ENCODE measurements at regions not wholly inside any gene's neighbourhood (a gene's known extent, or its start where the extent isn't known, plus 50 kb on each side); places are given as distances from the start of the nearest gene placed in this dataset.
"Not testable (repeated sequence)": the region's sequence is repeated elsewhere in the genome, so short reads cannot be mapped to it uniquely, and the experiment has no call there.

GRCh38 chr4:119437515-119437914 lies 115.6 kb upstream of the FABP2 start:
- not testable (repeated sequence) for H3K27me3 ChIP-seq (ENCODE audit: control insufficient read depth in 2 of 2, insufficient read depth in 1 of 2, low read length in 1 of 2); DNase-seq (ENCODE audit: low read depth in 6 of 9, low spot score in 9 of 9); H3K36me3 ChIP-seq (ENCODE audit: control insufficient read depth in 2 of 2, insufficient read depth in 2 of 2, low read length in 1 of 2); H3K4me1 ChIP-seq (ENCODE audit: control insufficient read depth in 2 of 2, insufficient read depth in 2 of 2, low read length in 2 of 2); H3K27ac ChIP-seq (ENCODE audit: low read depth in 1 of 2, low read length in 1 of 2); H3K9me3 ChIP-seq (ENCODE audit: control insufficient read depth in 2 of 2, insufficient read depth in 1 of 2, low read length in 1 of 2); H3K4me3 ChIP-seq (ENCODE audit: low read length in 2 of 2)
- 98% methylated on average over 1 of the region's 1 CpG for WGBS

GRCh38 chr4:119408561-119409224 lies 86.8 kb upstream of the FABP2 start:
- DNase-seq (ENCODE audit: low read depth in 6 of 9, low spot score in 9 of 9); H3K36me3 ChIP-seq (ENCODE audit: control insufficient read depth in 2 of 2, insufficient read depth in 2 of 2, low read length in 1 of 2); H3K4me1 ChIP-seq (ENCODE audit: control insufficient read depth in 2 of 2, insufficient read depth in 2 of 2, low read length in 2 of 2); H3K4me3 ChIP-seq (ENCODE audit: low read length in 2 of 2); H3K27me3 ChIP-seq (ENCODE audit: control insufficient read depth in 2 of 2, insufficient read depth in 1 of 2, low read length in 1 of 2); H3K9me3 ChIP-seq (ENCODE audit: control insufficient read depth in 2 of 2, insufficient read depth in 1 of 2, low read length in 1 of 2); H3K27ac ChIP-seq (ENCODE audit: low read depth in 1 of 2, low read length in 1 of 2): not testable (repeated sequence)
- 92% methylated on average over 10 of the region's 10 CpGs for WGBS

GRCh38 chr4:119406721-119407460 lies 85.0 kb upstream of the FABP2 start:
- H3K27ac ChIP-seq (ENCODE audit: low read depth in 1 of 2, low read length in 1 of 2); H3K4me1 ChIP-seq (ENCODE audit: control insufficient read depth in 2 of 2, insufficient read depth in 2 of 2, low read length in 2 of 2); H3K4me3 ChIP-seq (ENCODE audit: low read length in 2 of 2); H3K27me3 ChIP-seq (ENCODE audit: control insufficient read depth in 2 of 2, insufficient read depth in 1 of 2, low read length in 1 of 2); H3K36me3 ChIP-seq (ENCODE audit: control insufficient read depth in 2 of 2, insufficient read depth in 2 of 2, low read length in 1 of 2); H3K9me3 ChIP-seq (ENCODE audit: control insufficient read depth in 2 of 2, insufficient read depth in 1 of 2, low read length in 1 of 2); DNase-seq (ENCODE audit: low read depth in 6 of 9, low spot score in 9 of 9): not testable (repeated sequence)
- 97% methylated on average over 28 of the region's 28 CpGs for WGBS

- not testable (repeated sequence) for H3K27ac ChIP-seq (ENCODE audit: low read depth in 1 of 2, low read length in 1 of 2); H3K4me1 ChIP-seq (ENCODE audit: control insufficient read depth in 2 of 2, insufficient read depth in 2 of 2, low read length in 2 of 2); H3K4me3 ChIP-seq (ENCODE audit: low read length in 2 of 2); H3K9me3 ChIP-seq (ENCODE audit: control insufficient read depth in 2 of 2, insufficient read depth in 1 of 2, low read length in 1 of 2); H3K36me3 ChIP-seq (ENCODE audit: control insufficient read depth in 2 of 2, insufficient read depth in 2 of 2, low read length in 1 of 2); H3K27me3 ChIP-seq (ENCODE audit: control insufficient read depth in 2 of 2, insufficient read depth in 1 of 2, low read length in 1 of 2); DNase-seq (ENCODE audit: low read depth in 6 of 9, low spot score in 9 of 9)
- 93% methylated on average over 15 of the region's 18 CpGs for WGBS
Measured at GRCh38 chr4:119406041-119406440, 84.1 kb upstream of the FABP2 start.

- 90% methylated on average over 9 of the region's 9 CpGs for WGBS
Measured at GRCh38 chr4:119402322-119403308, 80.7 kb upstream of the FABP2 start.

GRCh38 chr4:119395701-119396100 lies 73.8 kb upstream of the FABP2 start:
- H3K4me1 ChIP-seq (ENCODE audit: control insufficient read depth in 2 of 2, insufficient read depth in 2 of 2, low read length in 2 of 2); H3K36me3 ChIP-seq (ENCODE audit: control insufficient read depth in 2 of 2, insufficient read depth in 2 of 2, low read length in 1 of 2); H3K9me3 ChIP-seq (ENCODE audit: control insufficient read depth in 2 of 2, insufficient read depth in 1 of 2, low read length in 1 of 2); H3K4me3 ChIP-seq (ENCODE audit: low read length in 2 of 2); DNase-seq (ENCODE audit: low read depth in 6 of 9, low spot score in 9 of 9); H3K27ac ChIP-seq (ENCODE audit: low read depth in 1 of 2, low read length in 1 of 2); H3K27me3 ChIP-seq (ENCODE audit: control insufficient read depth in 2 of 2, insufficient read depth in 1 of 2, low read length in 1 of 2): not testable (repeated sequence)
- 94% methylated on average over 3 of the region's 3 CpGs for WGBS

More at GRCh38 chr4:119402322-119403308, 80.7 kb upstream of the FABP2 start:
- not testable (repeated sequence) for H3K27me3 ChIP-seq (ENCODE audit: control insufficient read depth in 2 of 2, insufficient read depth in 1 of 2, low read length in 1 of 2); H3K4me1 ChIP-seq (ENCODE audit: control insufficient read depth in 2 of 2, insufficient read depth in 2 of 2, low read length in 2 of 2); H3K27ac ChIP-seq (ENCODE audit: low read depth in 1 of 2, low read length in 1 of 2); H3K36me3 ChIP-seq (ENCODE audit: control insufficient read depth in 2 of 2, insufficient read depth in 2 of 2, low read length in 1 of 2); H3K4me3 ChIP-seq (ENCODE audit: low read length in 2 of 2); H3K9me3 ChIP-seq (ENCODE audit: control insufficient read depth in 2 of 2, insufficient read depth in 1 of 2, low read length in 1 of 2); DNase-seq (ENCODE audit: low read depth in 6 of 9, low spot score in 9 of 9)

GRCh38 chr4:119394826-119395225 lies 72.9 kb upstream of the FABP2 start:
- no peak overlapping the region for H3K27ac ChIP-seq (ENCODE audit: low read depth in 1 of 2, low read length in 1 of 2)
- no peaks in the 10 kb centered on the region for H3K27me3 ChIP-seq (ENCODE audit: control insufficient read depth in 2 of 2, insufficient read depth in 1 of 2, low read length in 1 of 2)
- 98% methylated on average over 16 of the region's 16 CpGs for WGBS
- no peaks in the 10 kb centered on the region for H3K4me1 ChIP-seq (ENCODE audit: control insufficient read depth in 2 of 2, insufficient read depth in 2 of 2, low read length in 2 of 2)
- H3K9me3 ChIP-seq (ENCODE audit: control insufficient read depth in 2 of 2, insufficient read depth in 1 of 2, low read length in 1 of 2), result no peaks in the 10 kb centered on the region
- H3K4me3 ChIP-seq (ENCODE audit: low read length in 2 of 2), result no peak overlapping the region
- no peak for DNase-seq (ENCODE audit: low read depth in 6 of 9, low spot score in 9 of 9)
- no peaks in the 10 kb centered on the region for H3K36me3 ChIP-seq (ENCODE audit: control insufficient read depth in 2 of 2, insufficient read depth in 2 of 2, low read length in 1 of 2)

GRCh38 chr4:119388791-119389190 lies 66.9 kb upstream of the FABP2 start:
- H3K9me3 ChIP-seq (ENCODE audit: control insufficient read depth in 2 of 2, insufficient read depth in 1 of 2, low read length in 1 of 2); H3K4me3 ChIP-seq (ENCODE audit: low read length in 2 of 2); H3K27ac ChIP-seq (ENCODE audit: low read depth in 1 of 2, low read length in 1 of 2); H3K36me3 ChIP-seq (ENCODE audit: control insufficient read depth in 2 of 2, insufficient read depth in 2 of 2, low read length in 1 of 2); DNase-seq (ENCODE audit: low read depth in 6 of 9, low spot score in 9 of 9); H3K27me3 ChIP-seq (ENCODE audit: control insufficient read depth in 2 of 2, insufficient read depth in 1 of 2, low read length in 1 of 2); H3K4me1 ChIP-seq (ENCODE audit: control insufficient read depth in 2 of 2, insufficient read depth in 2 of 2, low read length in 2 of 2): not testable (repeated sequence)
- 91% methylated on average over 2 of the region's 2 CpGs for WGBS

- H3K36me3 ChIP-seq (ENCODE audit: control insufficient read depth in 2 of 2, insufficient read depth in 2 of 2, low read length in 1 of 2); H3K4me3 ChIP-seq (ENCODE audit: low read length in 2 of 2); H3K27me3 ChIP-seq (ENCODE audit: control insufficient read depth in 2 of 2, insufficient read depth in 1 of 2, low read length in 1 of 2); H3K9me3 ChIP-seq (ENCODE audit: control insufficient read depth in 2 of 2, insufficient read depth in 1 of 2, low read length in 1 of 2); H3K27ac ChIP-seq (ENCODE audit: low read depth in 1 of 2, low read length in 1 of 2): not testable (repeated sequence)
- 23% methylated on average over 3 of the region's 3 CpGs for WGBS
- H3K4me1 ChIP-seq (ENCODE audit: control insufficient read depth in 2 of 2, insufficient read depth in 2 of 2, low read length in 2 of 2), result peaks cover 0 to 12% of the 10 kb centered on the region in 2 donors
- DNase-seq (ENCODE audit: low read depth in 6 of 9, low spot score in 9 of 9), result peak in 5 of 9 donors; percentile 8 to 60 (median 19)
Measured at GRCh38 chr4:119374616-119375015, 52.7 kb upstream of the FABP2 start.

All from thymus (tissue), 11 donors.